ENCODE measurements at regions not wholly inside any gene's neighbourhood (a gene's known extent, or its start where the extent isn't known, plus 50 kb on each side); places are given as distances from the start of the nearest gene placed in this dataset.
A peak's percentile ranks its signal among the peaks of the same experiment; 100 is the strongest.
"Not testable (repeated sequence)": the region's sequence is repeated elsewhere in the genome, so short reads cannot be mapped to it uniquely, and the experiment has no call there.

GRCh38 chr6:146984251-146984924 is 219.8 kb upstream of the STXBP5 start:
- Mint-ChIP-seq H3K4me1 (ENCODE audit: insufficient read depth, unreplicated experiment) (peaks cover 8% of the 10 kb centered on the region), H3K4me3 (ENCODE audit: unreplicated experiment) (no peak overlapping the region), H3K36me3 (ENCODE audit: insufficient read depth, unreplicated experiment) (no peaks in the 10 kb centered on the region), H3K27ac (ENCODE audit: low read depth, unreplicated experiment) (no peak overlapping the region), H3K9me3 (ENCODE audit: unreplicated experiment) (no peaks in the 10 kb centered on the region), H3K27me3 (ENCODE audit: insufficient read depth, unreplicated experiment) (no peaks in the 10 kb centered on the region)
- ChIA-PET POLR2A (interaction anchor here (1.4 kb wide), 1 partner anchor 23 kb away, joined by 4 read pairs; no protein-coding TSS in a partner anchor), CTCF (no interaction called here)
- no peak for DNase-seq (ENCODE audit: unreplicated experiment)
- intact Hi-C loops (cut with micrococcal nuclease), result no loop called here
- BruUV-seq (replicated peaks), result no TSS peak
- TF ChIP-seq, protein P1, sequence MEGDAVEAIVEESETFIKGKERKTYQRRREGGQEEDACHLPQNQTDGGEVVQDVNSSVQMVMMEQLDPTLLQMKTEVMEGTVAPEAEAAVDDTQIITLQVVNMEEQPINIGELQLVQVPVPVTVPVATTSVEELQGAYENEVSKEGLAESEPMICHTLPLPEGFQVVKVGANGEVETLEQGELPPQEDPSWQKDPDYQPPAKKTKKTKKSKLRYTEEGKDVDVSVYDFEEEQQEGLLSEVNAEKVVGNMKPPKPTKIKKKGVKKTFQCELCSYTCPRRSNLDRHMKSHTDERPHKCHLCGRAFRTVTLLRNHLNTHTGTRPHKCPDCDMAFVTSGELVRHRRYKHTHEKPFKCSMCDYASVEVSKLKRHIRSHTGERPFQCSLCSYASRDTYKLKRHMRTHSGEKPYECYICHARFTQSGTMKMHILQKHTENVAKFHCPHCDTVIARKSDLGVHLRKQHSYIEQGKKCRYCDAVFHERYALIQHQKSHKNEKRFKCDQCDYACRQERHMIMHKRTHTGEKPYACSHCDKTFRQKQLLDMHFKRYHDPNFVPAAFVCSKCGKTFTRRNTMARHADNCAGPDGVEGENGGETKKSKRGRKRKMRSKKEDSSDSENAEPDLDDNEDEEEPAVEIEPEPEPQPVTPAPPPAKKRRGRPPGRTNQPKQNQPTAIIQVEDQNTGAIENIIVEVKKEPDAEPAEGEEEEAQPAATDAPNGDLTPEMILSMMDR (IDR thresholded peaks at IDR 0.05; ENCODE audit: unreplicated experiment), result no peak

DNA sequence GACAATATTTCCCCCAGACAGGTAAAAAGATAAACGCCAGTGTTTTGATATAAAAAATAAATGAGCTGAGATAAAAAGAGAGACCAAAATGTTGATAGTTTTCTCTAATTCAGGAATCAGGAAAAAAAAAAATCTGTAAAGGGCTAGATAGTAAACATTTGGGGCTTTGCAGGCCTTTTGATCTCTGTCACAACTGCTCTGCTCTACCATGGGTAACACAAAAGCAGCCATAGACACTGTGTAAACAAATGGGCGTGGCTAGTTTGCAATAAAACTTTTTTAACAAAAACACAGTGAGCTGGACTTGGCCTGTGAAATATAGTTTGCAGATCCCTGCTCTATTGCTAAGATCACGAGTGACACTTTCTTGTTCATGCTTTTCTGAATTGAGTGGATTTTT is 219.1 kb upstream of the STXBP5 start:
- TF ChIP-seq, protein P1 (IDR thresholded peaks at IDR 0.05; ENCODE audit: unreplicated experiment), result no peak
- DNase-seq (ENCODE audit: unreplicated experiment), result peak; percentile 42
- CTCF ChIA-PET, result no interaction called here
- Mint-ChIP-seq H3K9me3 (ENCODE audit: unreplicated experiment) (no peaks in the 10 kb centered on the region), H3K36me3 (ENCODE audit: insufficient read depth, unreplicated experiment) (no peaks in the 10 kb centered on the region), H3K4me3 (ENCODE audit: unreplicated experiment) (no peak overlapping the region), H3K27me3 (ENCODE audit: insufficient read depth, unreplicated experiment) (no peaks in the 10 kb centered on the region), H3K4me1 (ENCODE audit: insufficient read depth, unreplicated experiment) (peaks cover 11% of the 10 kb centered on the region), H3K27ac (ENCODE audit: low read depth, unreplicated experiment) (no peak overlapping the region)
- BruUV-seq (replicated peaks), result no TSS peak
- intact Hi-C loops (cut with micrococcal nuclease), result no loop called here
- POLR2A ChIA-PET, result interaction anchor here (1.4 kb wide), 1 partner anchor 24 kb away, joined by 4 read pairs; no protein-coding TSS in a partner anchor

- intact Hi-C loops (cut with micrococcal nuclease), result no loop called here
- TF ChIP-seq, protein P1 (IDR thresholded peaks at IDR 0.05; ENCODE audit: unreplicated experiment), result no peak
- peaks cover 19% of the 10 kb centered on the region for H3K4me1 Mint-ChIP-seq (ENCODE audit: insufficient read depth, unreplicated experiment)
- H3K36me3 Mint-ChIP-seq (ENCODE audit: insufficient read depth, unreplicated experiment), result no peaks in the 10 kb centered on the region
- CTCF ChIA-PET, result interaction anchor here (0.6 kb wide), 1 partner anchor 16 kb away, joined by 3 read pairs; no protein-coding TSS in a partner anchor
- no peak for DNase-seq (ENCODE audit: unreplicated experiment)
- H3K4me3 Mint-ChIP-seq (ENCODE audit: unreplicated experiment), result no peak overlapping the region
- H3K27me3 Mint-ChIP-seq (ENCODE audit: insufficient read depth, unreplicated experiment), result no peaks in the 10 kb centered on the region
- no peak overlapping the region for H3K27ac Mint-ChIP-seq (ENCODE audit: low read depth, unreplicated experiment)
- POLR2A ChIA-PET, result interaction anchor here (1.4 kb wide), 2 partner anchors 25 to 72 kb away, joined by 4 read pairs; no protein-coding TSS in a partner anchor
- no peaks in the 10 kb centered on the region for H3K9me3 Mint-ChIP-seq (ENCODE audit: unreplicated experiment)
- no TSS peak for BruUV-seq (replicated peaks)
These were observed 218.3 kb upstream of the STXBP5 start for GRCh38 chr6:146985966-146986365.

DNA sequence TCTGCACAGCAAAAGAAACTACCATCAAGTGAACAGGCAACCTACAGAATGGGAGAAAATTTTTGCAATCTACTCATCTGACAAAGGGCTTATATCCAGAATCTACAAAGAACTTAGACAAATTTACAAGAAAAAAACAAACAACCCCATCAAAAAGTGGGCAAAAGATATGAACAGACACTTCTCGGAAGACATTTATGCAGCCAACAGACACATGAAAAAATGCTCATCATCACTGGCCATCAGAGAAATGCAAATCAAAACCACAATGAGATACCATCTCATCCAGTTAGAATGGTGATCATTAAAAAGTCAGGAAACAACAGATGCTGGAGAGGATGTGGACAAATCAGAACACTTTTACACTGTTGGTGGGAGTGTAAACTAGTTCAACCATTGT is 216.3 kb upstream of the STXBP5 start:
- DNase-seq (ENCODE audit: unreplicated experiment); intact Hi-C loops (cut with micrococcal nuclease); POLR2A ChIA-PET; H3K36me3 Mint-ChIP-seq (ENCODE audit: insufficient read depth, unreplicated experiment); H3K4me3 Mint-ChIP-seq (ENCODE audit: unreplicated experiment); BruUV-seq (replicated peaks); H3K27me3 Mint-ChIP-seq (ENCODE audit: insufficient read depth, unreplicated experiment); H3K27ac Mint-ChIP-seq (ENCODE audit: low read depth, unreplicated experiment); H3K9me3 Mint-ChIP-seq (ENCODE audit: unreplicated experiment): not testable (repeated sequence)
- CTCF ChIA-PET, result interaction anchor here (0.8 kb wide), 1 partner anchor 308 kb away, joined by 4 read pairs; no protein-coding TSS in a partner anchor
- H3K4me1 Mint-ChIP-seq (ENCODE audit: insufficient read depth, unreplicated experiment), result peaks cover 31% of the 10 kb centered on the region

All from MCF 10A (cell line).